OCI-LY3 (cell line): ENCODE measurements at regions not wholly inside any gene's neighbourhood (a gene's known extent, or its start where the extent isn't known, plus 50 kb on each side); places are given as distances from the start of the nearest gene placed in this dataset.

Experiments used
- EZH2phosphoT487 ChIP-seq: fragments of 200-600 bp; shearing (Covaris generic); IDR thresholded peaks from 2 replicates; pipeline ENCODE4 v1.6.1; 2018; ENCODE audit warnings: antibody characterized with exemption, mixed run types, low read depth
- TF ChIP-seq, protein P1 (sequence below): fragments of 200-600, 300-600 bp; sonication (generic); IDR thresholded peaks from 2 replicates; pipeline ENCODE4 v1.5.1; 2014; ENCODE audit warnings: antibody characterized with exemption, low read length, low read depth

- TF ChIP-seq, protein P1, sequence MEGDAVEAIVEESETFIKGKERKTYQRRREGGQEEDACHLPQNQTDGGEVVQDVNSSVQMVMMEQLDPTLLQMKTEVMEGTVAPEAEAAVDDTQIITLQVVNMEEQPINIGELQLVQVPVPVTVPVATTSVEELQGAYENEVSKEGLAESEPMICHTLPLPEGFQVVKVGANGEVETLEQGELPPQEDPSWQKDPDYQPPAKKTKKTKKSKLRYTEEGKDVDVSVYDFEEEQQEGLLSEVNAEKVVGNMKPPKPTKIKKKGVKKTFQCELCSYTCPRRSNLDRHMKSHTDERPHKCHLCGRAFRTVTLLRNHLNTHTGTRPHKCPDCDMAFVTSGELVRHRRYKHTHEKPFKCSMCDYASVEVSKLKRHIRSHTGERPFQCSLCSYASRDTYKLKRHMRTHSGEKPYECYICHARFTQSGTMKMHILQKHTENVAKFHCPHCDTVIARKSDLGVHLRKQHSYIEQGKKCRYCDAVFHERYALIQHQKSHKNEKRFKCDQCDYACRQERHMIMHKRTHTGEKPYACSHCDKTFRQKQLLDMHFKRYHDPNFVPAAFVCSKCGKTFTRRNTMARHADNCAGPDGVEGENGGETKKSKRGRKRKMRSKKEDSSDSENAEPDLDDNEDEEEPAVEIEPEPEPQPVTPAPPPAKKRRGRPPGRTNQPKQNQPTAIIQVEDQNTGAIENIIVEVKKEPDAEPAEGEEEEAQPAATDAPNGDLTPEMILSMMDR, result no peak
- no peak for TF ChIP-seq EZH2phosphoT487
These were observed 83.5 kb upstream of the COCH start for GRCh38 chr14:30790827-30791226.
